Heart right ventricle (tissue), 16 donors: ENCODE measurements at regions not wholly inside any gene's neighbourhood (a gene's known extent, or its start where the extent isn't known, plus 50 kb on each side); places are given as distances from the start of the nearest gene placed in this dataset.

Source experiments
- ATAC-seq, 8 donors: fragments of 200-7000 bp; cut with Tn5 transposase; one replicate each; pipeline ENCODE4 v1.9.1; 2020; ENCODE audit warnings: mild to moderate bottlenecking in 8 of 8, moderate library complexity in 8 of 8, moderate number of reproducible peaks in 1 of 8
- DNase-seq, 2 donors: peaks; one replicate each; pipeline ENCODE4 v3.0.0-alpha.2; 2020
- H3K27ac ChIP-seq, 10 donors: fragments of 200-600 bp; sonication (generic) in 2 of 10; one replicate each; pipeline versions ENCODE4 v1.5.0 to v1.8.0; 2020 to 2022; ENCODE audit warnings: mild to moderate bottlenecking in 3 of 10
- H3K27me3 ChIP-seq, 7 donors: fragments of 200-600 bp; one replicate each; pipeline ENCODE4 v1.8.0; 2021 to 2022; ENCODE audit warnings: mild to moderate bottlenecking in 2 of 7
- H3K36me3 ChIP-seq, 9 donors: fragments of 200-600 bp; sonication (generic) in 1 of 9; one replicate each; pipeline versions ENCODE4 v1.5.0 to v1.8.0; 2020 to 2022; ENCODE audit warnings: mild to moderate bottlenecking in 2 of 9
- H3K4me1 ChIP-seq, 9 donors: fragments of 200-600 bp; sonication (generic) in 1 of 9; one replicate each; pipeline versions ENCODE4 v1.5.0 to v1.8.0; 2020 to 2022; ENCODE audit warnings: mild to moderate bottlenecking in 4 of 9
- H3K4me3 ChIP-seq, 10 donors: fragments of 200-600 bp; sonication (generic) in 2 of 10; one replicate each; pipeline versions ENCODE4 v1.5.0 to v1.8.0; 2020 to 2022; ENCODE audit warnings: mild to moderate bottlenecking in 7 of 10, moderate library complexity in 2 of 10
- H3K9me3 ChIP-seq, 11 donors: fragments of 200-600 bp in 10 of 11; sonication (generic) in 2 of 11; one replicate each; pipeline versions ENCODE4 v1.5.0 to v1.8.0; 2013 to 2022; ENCODE audit warnings: mild to moderate bottlenecking in 2 of 11, control low read depth in 1 of 11, moderate library complexity in 1 of 11
- WGBS, 2 donors: extraction: QIAGEN DNeasy Blood & Tissue Kit; methylation state at CpG; one replicate each; pipeline ENCODE4 v1.1.7; 2013; ENCODE audit warnings: inconsistent platforms in 1 of 2; 5-methylcytosine and 5-hydroxymethylcytosine counted together
- intact Hi-C, 10 donors: fragments of 100-400 bp; cut with DNase I; formaldehyde crosslinking; loops; one replicate each; pipeline versions ENCODE4 v1.11.1 to v1.14.2; 2022
- TF ChIP-seq, protein P1 (sequence below), 9 donors: fragments of 200-600 bp; sonication (generic) in 2 of 9; IDR thresholded peaks; one replicate each; pipeline versions ENCODE4 v1.5.0 to v1.8.0; 2021 to 2022; ENCODE audit warnings: antibody characterized with exemption in 9 of 9, mild to moderate bottlenecking in 5 of 9, moderate library complexity in 1 of 9
- donor health status: Arrhythmogenic right ventricular cardiomyopathy.
- donor health status: ischemic (EF 13 %, LVEDD 7.1; RV severe dilation, severe dysfunction).
- donor health status: healthy with polysubstance abuse.
- donor health status: DM: no; HTN: yes; CAD: no.
- donor health status: DM: no; HTN: no; CAD: no.
- donor health status: ischemic (EF 25% LVEDD 6.9; RV normal size, moderate dysfunction).
- donor health status: ischemic (EF 25% LVEDD 5.7; RV mildly dilated, moderate dysfunction).
- donor health status: healthy.
- donor health status: DM: yes; HTN: yes; CAD: no.
- donor health status: Ischemic cardiomyopathy.
- donor health status: ischemic (EF 35%, LVEDD 5.7; RV mildly dilated, moderate dysfunction).
- donor health status: nonischemic (EF 11% LVEDD 7.7; RV severe dilation, severe dysfunction).
- donor health status: DM: yes; HTN: yes; CAD: no.
- donor health status: PGD.
- donor health status: ischemic (EF 29% LVEDD 5.4; RV normal size, mild dysfunction).
- donor health status: nonischemic (EF 23%, LVEDD 6.1; RV moderate dilation, normal function).

DNA sequence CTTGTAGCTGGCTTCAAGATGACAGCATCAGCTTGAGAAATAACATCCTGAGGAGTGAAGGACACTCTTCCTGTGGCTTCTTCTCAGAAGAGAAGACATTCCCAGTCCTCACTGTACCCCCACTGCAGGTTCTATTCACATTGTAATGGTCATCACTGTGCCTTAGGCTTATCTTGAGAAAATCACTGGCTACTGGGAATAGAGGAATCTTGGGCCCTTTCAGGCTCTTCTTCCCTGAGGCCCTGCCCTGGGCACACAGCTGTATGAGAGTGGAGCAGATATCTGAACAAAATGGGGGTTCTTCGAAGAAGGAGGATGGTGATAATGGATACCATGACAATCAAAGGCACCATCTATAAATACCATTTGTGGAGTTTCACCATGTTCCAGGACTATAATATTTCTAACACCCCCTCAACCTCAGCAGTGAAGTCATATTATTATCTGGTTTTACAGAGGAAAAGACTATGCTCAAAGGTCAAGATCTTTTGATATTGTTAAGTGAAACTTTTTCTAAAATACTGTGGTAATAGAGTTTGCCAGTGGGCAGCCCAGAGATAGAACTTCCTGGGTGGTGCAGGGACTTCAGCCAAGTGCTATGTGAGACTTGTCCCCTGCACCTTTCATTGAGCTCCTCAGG, 143.1 kb upstream of the KCNE2 start:
- TF ChIP-seq, protein P1, sequence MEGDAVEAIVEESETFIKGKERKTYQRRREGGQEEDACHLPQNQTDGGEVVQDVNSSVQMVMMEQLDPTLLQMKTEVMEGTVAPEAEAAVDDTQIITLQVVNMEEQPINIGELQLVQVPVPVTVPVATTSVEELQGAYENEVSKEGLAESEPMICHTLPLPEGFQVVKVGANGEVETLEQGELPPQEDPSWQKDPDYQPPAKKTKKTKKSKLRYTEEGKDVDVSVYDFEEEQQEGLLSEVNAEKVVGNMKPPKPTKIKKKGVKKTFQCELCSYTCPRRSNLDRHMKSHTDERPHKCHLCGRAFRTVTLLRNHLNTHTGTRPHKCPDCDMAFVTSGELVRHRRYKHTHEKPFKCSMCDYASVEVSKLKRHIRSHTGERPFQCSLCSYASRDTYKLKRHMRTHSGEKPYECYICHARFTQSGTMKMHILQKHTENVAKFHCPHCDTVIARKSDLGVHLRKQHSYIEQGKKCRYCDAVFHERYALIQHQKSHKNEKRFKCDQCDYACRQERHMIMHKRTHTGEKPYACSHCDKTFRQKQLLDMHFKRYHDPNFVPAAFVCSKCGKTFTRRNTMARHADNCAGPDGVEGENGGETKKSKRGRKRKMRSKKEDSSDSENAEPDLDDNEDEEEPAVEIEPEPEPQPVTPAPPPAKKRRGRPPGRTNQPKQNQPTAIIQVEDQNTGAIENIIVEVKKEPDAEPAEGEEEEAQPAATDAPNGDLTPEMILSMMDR (IDR thresholded peaks at IDR 0.05): no peak
- no peak for ATAC-seq
- Histone ChIP-seq H3K4me3 (no peak overlapping the region), H3K4me1 (peaks cover 0 to 19% (median 8%) of the 10 kb centered on the region in 9 donors), H3K27ac (no peak overlapping the region), H3K9me3 (no peaks in the 10 kb centered on the region), H3K36me3 (no peaks in the 10 kb centered on the region), H3K27me3 (no peaks in the 10 kb centered on the region)
- intact Hi-C loops: no loop called here
- DNase-seq: no peak
- WGBS, 2 donors: 93 to 98% methylated on average over 1 of the region's 1 CpG

DNA sequence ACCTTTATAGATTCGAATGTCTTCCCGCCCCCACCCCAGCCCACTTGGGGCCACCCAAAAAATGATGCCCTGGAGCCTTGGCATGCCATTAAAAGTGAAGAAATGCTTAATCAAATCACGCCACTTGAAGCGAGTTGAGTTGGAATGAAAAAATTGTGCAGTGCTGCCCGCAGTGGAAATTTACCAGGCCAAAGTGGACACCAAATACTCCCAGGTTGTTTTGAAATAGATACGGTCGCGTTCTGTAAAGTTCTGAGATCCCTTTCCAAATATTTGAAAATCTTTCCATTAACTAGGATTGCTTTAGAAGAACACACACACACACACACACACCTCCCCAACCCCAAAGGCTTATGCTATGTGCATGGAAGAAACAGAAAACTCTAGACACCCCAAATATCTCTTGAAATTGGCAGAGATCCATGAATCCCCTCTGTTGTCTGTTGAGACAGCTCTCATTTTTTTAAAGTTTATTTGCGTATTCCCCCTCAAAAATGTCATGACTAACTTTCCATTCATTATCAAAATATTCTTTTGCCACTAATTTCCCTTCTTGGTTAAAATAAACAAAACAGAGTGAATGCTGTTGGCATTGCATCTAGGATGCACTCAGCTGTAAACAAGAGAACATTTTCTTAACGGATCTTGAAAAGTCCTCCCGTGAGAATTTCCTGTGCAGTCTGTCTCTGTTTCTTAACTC, 142.3 kb upstream of the KCNE2 start:
- 79 to 82% methylated on average over 11 of the region's 11 CpGs for WGBS, 2 donors
- intact Hi-C loops: no loop called here
- H3K9me3 ChIP-seq: no peaks in the 10 kb centered on the region
- no peaks in the 10 kb centered on the region for H3K36me3 ChIP-seq
- H3K4me1 ChIP-seq: peaks cover 0 to 11% (median 4%) of the 10 kb centered on the region in 9 donors
- no peak overlapping the region for H3K27ac ChIP-seq
- H3K27me3 ChIP-seq: no peaks in the 10 kb centered on the region
- DNase-seq (no peak), ATAC-seq (no peak)
- TF ChIP-seq, protein P1 (IDR thresholded peaks at IDR 0.05): no peak
- H3K4me3 ChIP-seq: no peak overlapping the region

DNA sequence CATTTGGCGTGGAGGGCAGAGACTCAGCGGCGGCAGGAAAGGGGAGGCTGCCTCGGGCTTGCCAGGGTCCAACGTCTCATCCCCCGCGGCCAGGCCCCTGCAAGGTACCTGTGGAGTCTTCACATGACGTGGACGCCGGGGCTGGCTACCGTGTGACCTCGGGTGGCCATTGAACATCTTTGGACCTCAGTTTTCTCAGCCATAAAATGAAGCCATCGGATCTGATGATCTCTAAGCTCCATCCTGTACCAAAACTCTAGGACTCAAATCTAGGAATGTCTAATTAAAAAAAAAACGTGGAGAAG, 141.8 kb upstream of the KCNE2 start:
- Histone ChIP-seq H3K27me3 (no peaks in the 10 kb centered on the region), H3K9me3 (no peaks in the 10 kb centered on the region), H3K36me3 (no peaks in the 10 kb centered on the region), H3K27ac (no peak overlapping the region), H3K4me3 (no peak overlapping the region), H3K4me1 (peaks cover 0 to 6% (median 0%) of the 10 kb centered on the region in 9 donors)
- intact Hi-C loops: no loop called here
- no peak for ATAC-seq
- 76% methylated on average over 14 of the region's 14 CpGs for WGBS, 2 donors
- TF ChIP-seq, protein P1 (IDR thresholded peaks at IDR 0.05): no peak
- no peak for DNase-seq

DNA sequence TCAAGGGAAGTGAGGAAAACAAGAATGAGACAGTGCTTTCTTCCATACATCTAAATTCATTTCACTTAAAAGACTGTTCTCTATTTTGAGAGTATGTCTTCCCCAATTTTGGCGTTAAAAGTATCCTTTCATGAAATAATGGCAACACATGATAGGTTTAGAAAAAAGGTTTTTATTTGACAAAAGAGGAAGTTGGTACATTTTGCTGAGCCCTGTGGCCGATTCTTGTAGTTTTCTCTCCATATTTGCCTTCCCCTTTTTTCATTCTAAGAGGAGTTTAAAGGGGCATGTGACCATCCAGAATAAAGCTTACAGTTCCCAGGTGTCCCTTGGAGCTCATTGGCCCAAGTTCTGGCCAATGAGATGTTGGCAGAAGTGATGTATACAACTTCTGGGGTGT, 140.4 kb upstream of the KCNE2 start:
- TF ChIP-seq, protein P1 (IDR thresholded peaks at IDR 0.05): no peak
- H3K27ac ChIP-seq: peak overlapping the region in 1 of 10 donors; percentile 2
- no peaks in the 10 kb centered on the region for H3K36me3 ChIP-seq
- H3K4me1 ChIP-seq: peaks cover 0 to 9% (median 0%) of the 10 kb centered on the region in 9 donors
- ATAC-seq (no peak), DNase-seq (no peak)
- intact Hi-C loops: no loop called here
- H3K27me3 ChIP-seq: no peaks in the 10 kb centered on the region
- 83 to 95% methylated on average over 2 of the region's 2 CpGs for WGBS, 2 donors
- no peaks in the 10 kb centered on the region for H3K9me3 ChIP-seq
- no peak overlapping the region for H3K4me3 ChIP-seq
